ENCODE measurements at regions not wholly inside any gene's neighbourhood (a gene's known extent, or its start where the extent isn't known, plus 50 kb on each side); places are given as distances from the start of the nearest gene placed in this dataset.

DNA sequence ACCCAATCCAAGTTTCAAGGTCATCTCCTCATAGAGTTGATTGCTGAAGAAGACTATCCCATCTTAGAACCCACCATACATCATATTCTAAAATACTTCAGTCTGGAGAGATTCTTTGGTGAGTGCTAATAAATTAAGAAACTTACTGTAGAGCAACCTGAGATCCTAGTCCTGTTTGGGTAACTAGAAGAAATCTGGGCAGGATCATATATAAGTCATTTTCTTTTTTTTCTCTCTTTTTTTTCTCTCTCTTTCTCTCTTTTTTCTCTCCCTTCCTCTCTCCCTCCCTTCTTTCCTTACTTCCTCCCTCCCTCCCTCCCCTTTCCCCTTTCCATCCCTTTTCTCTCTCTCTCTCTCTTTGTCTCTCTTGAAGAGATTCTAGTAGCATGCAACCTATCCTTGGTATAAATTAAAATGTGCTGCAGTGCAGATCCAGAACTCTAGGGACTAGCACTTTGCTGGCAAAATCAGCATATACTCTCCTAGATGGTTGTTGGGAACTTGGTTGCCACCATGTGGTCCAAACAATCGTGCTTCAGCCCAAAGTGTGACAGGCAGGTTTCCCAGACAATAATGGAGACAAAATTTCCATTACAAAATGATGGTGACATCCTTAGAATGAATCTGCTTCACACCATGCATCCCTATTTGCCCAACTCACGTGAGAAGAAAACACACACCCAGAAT, 399.4 kb upstream of the CELF4 start:
- TF ChIP-seq YY1 (IDR thresholded peaks at IDR 0.05) (no peak), RAD21 (IDR thresholded peaks at IDR 0.05) (no peak), JUND (IDR thresholded peaks at IDR 0.05) (no peak), REST (IDR thresholded peaks at IDR 0.05) (no peak), HNF4G (IDR thresholded peaks at IDR 0.05) (no peak), GABPA (IDR thresholded peaks at IDR 0.05 in 1 of 2, conservative IDR thresholded peaks at IDR 0.05 in 1 of 2) (no peak), FOXA1 (IDR thresholded peaks at IDR 0.05) (no peak), RXRA (IDR thresholded peaks at IDR 0.05) (no peak), ATF3 (IDR thresholded peaks at IDR 0.05) (no peak), EGR1 (IDR thresholded peaks at IDR 0.05; ENCODE audit: low read depth in 2 of 2) (no peak)
- TF ChIP-seq, protein P1, sequence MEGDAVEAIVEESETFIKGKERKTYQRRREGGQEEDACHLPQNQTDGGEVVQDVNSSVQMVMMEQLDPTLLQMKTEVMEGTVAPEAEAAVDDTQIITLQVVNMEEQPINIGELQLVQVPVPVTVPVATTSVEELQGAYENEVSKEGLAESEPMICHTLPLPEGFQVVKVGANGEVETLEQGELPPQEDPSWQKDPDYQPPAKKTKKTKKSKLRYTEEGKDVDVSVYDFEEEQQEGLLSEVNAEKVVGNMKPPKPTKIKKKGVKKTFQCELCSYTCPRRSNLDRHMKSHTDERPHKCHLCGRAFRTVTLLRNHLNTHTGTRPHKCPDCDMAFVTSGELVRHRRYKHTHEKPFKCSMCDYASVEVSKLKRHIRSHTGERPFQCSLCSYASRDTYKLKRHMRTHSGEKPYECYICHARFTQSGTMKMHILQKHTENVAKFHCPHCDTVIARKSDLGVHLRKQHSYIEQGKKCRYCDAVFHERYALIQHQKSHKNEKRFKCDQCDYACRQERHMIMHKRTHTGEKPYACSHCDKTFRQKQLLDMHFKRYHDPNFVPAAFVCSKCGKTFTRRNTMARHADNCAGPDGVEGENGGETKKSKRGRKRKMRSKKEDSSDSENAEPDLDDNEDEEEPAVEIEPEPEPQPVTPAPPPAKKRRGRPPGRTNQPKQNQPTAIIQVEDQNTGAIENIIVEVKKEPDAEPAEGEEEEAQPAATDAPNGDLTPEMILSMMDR (IDR thresholded peaks at IDR 0.05; ENCODE audit: low read depth, low read length, missing input control) = no peak
- TF ChIP-seq, protein P2, sequence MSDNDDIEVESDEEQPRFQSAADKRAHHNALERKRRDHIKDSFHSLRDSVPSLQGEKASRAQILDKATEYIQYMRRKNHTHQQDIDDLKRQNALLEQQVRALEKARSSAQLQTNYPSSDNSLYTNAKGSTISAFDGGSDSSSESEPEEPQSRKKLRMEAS (IDR thresholded peaks at IDR 0.05) = no peak
- TF ChIP-seq, protein P3, sequence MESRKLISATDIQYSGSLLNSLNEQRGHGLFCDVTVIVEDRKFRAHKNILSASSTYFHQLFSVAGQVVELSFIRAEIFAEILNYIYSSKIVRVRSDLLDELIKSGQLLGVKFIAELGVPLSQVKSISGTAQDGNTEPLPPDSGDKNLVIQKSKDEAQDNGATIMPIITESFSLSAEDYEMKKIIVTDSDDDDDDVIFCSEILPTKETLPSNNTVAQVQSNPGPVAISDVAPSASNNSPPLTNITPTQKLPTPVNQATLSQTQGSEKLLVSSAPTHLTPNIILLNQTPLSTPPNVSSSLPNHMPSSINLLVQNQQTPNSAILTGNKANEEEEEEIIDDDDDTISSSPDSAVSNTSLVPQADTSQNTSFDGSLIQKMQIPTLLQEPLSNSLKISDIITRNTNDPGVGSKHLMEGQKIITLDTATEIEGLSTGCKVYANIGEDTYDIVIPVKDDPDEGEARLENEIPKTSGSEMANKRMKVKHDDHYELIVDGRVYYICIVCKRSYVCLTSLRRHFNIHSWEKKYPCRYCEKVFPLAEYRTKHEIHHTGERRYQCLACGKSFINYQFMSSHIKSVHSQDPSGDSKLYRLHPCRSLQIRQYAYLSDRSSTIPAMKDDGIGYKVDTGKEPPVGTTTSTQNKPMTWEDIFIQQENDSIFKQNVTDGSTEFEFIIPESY (IDR thresholded peaks at IDR 0.05) = no peak

Data from liver (tissue), 3 donors.